ENCODE measurements at regions not wholly inside any gene's neighbourhood (a gene's known extent, or its start where the extent isn't known, plus 50 kb on each side); places are given as distances from the start of the nearest gene placed in this dataset.
"Not testable (repeated sequence)": the region's sequence is repeated elsewhere in the genome, so short reads cannot be mapped to it uniquely, and the experiment has no call there.

DNA sequence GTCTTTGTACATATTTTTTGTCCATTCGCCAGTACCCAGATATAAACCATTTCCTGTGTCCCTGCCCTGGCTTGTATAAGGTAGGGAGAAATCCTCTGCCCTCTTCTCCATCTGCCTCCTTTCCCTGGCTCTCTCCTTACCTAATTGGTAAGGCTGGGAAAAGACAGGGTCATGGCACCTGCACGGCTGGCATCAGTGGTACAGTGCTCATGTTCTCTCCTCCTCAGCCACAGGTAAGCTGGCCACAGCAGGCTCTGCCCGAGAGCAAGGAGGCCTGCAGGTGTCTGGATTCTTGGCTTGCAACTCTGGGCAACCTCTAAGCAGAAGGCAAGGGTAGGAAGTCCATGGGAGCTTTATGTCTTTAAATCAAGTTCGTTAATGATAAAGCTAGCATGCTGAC is 419.9 kb downstream of the BUD13 start:
- no peak for DNase-seq (ENCODE audit: extremely low read depth in 1 of 2, low read depth in 1 of 2)

- no peak for DNase-seq (ENCODE audit: extremely low read depth in 1 of 2, low read depth in 1 of 2)
Observed at GRCh38 chr11:116348226-116348625, 424.6 kb downstream of the BUD13 start.

- DNase-seq (ENCODE audit: extremely low read depth in 1 of 2, low read depth in 1 of 2), result no peak
Observed at GRCh38 chr11:116345575-116345974, 427.2 kb downstream of the BUD13 start.

DNA sequence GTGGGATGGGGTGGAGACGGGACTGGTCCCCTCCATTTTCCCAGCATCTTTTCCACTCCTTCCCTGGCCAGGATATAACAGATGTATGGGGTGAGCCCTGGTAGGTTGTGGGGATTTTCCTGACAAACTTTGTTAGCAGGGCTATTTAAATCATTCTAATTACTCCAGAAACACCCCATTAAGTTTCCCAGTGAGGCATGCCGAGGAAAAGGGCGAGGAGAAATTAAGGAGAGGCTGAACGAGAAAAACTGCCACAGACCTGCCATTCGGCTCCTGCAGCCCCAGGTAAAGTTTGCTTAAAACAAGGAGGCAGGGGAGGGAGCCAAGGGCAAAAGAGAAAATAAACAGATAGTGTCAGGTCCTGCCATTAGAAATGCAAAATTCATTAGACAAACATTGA is 428.2 kb downstream of the BUD13 start:
- no peak for DNase-seq (ENCODE audit: extremely low read depth in 1 of 2, low read depth in 1 of 2)

DNA sequence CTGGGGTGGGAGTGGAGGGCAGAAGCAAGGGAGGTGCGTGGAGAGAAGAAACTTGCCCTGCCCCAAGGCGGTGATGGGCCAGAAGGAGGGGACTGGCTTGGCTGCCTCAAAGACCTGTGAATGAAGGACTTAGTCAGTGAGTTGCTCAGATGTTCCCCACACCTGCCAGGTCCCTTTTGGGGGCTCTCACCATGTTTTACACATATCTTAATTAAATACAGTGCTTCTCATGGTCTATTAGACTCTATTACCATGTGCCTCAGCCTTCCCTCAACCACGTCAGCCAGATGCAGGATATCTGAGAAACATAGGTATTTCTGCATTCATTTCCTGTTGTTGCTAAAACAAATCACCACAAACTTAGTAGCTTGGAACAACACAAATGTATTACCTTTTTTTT is 429.5 kb downstream of the BUD13 start:
- DNase-seq (ENCODE audit: extremely low read depth in 1 of 2, low read depth in 1 of 2), result no peak

DNA sequence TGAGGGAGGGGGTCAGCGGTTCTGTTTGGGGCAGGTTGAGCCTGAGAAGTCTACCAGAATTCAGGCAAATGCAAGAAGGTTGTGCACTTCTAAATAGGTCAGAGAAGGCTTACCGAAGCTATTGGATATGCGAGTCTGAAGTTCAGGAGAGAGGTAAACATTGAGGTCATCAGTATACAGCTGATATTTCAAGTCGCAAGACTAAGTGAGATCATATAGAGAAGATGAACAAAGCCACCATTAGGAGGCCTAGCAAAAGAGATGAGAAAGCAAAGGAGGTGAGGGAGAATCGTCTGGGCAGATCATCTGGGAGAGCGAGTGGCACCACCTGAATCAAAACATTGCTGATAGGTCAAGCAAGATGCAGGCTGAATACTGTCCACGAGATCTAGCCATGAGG is 430.6 kb downstream of the BUD13 start:
- no peak for DNase-seq (ENCODE audit: extremely low read depth in 1 of 2, low read depth in 1 of 2)

GRCh38 chr11:116339306-116340098 is 433.3 kb downstream of the BUD13 start:
- no peak for DNase-seq (ENCODE audit: extremely low read depth in 1 of 2, low read depth in 1 of 2)

DNA sequence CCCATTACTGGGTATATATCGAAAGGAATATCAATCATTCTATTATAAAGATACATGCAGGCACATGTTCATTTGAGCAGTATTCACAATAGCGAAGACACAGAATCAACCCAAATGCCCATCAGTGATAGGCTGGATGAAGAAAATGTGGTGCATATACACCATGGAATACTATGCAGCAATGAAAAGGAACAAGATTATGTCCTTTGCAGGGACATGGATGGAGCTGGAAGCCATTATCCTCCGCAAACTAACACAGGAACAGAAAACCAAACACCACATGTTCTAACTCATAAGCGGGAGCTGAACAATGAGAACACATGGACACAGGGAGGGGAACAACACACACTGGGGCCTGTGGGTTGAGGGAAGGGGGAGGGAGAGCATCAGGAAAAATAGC is 434.3 kb downstream of the BUD13 start:
- DNase-seq (ENCODE audit: extremely low read depth in 1 of 2, low read depth in 1 of 2), result not testable (repeated sequence)

DNA sequence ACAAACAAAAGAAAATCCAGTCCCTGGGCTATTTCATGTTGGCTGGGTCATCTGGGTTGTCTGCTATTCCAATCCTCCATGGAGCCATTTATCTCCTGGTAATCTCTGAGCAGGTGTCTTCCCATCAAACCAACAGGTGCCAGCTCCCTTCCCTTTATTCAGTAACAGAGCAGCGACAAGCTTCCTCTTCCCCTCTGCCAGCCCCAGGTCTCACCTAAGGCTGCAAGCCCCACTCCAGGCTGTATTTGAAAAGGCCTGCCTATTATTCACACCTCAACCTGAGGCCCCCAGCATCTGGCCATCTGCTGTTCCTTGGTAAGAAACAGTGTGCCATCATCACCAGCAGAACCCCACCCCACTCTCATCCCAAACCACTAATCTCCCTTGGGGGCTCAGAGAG is 436.2 kb downstream of the BUD13 start:
- DNase-seq (ENCODE audit: extremely low read depth in 1 of 2, low read depth in 1 of 2), result no peak

- no peak for DNase-seq (ENCODE audit: extremely low read depth in 1 of 2, low read depth in 1 of 2)
Observed at GRCh38 chr11:116335891-116336290, 436.9 kb downstream of the BUD13 start.

- no peak for DNase-seq (ENCODE audit: extremely low read depth in 1 of 2, low read depth in 1 of 2)
Observed at GRCh38 chr11:116335078-116335477, 437.7 kb downstream of the BUD13 start.

DNA sequence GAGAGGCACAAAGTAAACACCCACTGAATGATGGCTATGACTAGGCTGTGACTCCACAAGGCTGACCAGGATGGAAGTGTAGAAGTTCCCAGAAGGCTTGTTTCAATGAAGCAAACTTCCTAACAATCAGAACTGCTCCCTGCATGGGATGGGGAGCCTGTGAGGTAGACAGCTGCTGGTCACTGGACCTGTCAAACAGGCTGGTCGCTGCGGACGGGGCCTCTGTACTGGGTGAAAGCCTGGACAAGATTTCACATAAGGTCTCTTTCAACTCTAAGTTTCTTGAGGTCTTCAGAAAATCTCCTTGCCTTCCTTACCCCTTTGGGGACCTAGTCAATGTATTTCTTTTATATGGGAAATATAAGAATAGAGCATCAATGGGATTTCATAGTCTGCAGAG is 438.2 kb downstream of the BUD13 start:
- no peak for DNase-seq (ENCODE audit: extremely low read depth in 1 of 2, low read depth in 1 of 2)

DNA sequence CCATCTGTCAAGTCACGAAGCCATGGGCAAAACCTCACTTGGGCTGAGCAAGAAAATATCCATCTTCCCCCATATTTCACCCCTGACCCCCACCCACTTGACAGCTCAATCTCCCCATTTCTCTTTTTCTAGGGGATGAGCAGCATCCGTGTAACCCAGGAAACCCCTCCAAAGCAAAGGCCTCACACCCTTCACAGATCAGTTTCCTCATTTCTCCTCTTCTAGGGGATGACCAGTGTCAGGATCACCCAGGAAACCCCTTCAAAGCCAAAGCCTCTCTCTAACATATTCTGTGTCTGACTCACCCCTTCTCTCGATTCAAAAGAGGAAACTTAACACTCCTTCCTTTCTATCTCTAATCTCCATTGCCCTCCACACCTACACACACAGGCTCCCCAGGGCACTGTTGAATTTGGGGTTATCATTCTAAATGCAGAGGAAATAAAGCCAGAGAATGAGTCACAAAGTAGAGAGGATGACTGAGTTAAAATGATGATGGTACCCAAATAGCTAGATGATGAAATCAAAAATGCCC is 439.7 kb downstream of the BUD13 start:
- no peak for DNase-seq (ENCODE audit: extremely low read depth in 1 of 2, low read depth in 1 of 2)

- DNase-seq (ENCODE audit: extremely low read depth in 1 of 2, low read depth in 1 of 2), result no peak
Observed at GRCh38 chr11:116332391-116332790, 440.4 kb downstream of the BUD13 start.

GRCh38 chr11:116331381-116331780 is 441.4 kb downstream of the BUD13 start:
- no peak for DNase-seq (ENCODE audit: extremely low read depth in 1 of 2, low read depth in 1 of 2)

GRCh38 chr11:116330439-116331185 is 442.2 kb downstream of the BUD13 start:
- no peak for DNase-seq (ENCODE audit: extremely low read depth in 1 of 2, low read depth in 1 of 2)

DNA sequence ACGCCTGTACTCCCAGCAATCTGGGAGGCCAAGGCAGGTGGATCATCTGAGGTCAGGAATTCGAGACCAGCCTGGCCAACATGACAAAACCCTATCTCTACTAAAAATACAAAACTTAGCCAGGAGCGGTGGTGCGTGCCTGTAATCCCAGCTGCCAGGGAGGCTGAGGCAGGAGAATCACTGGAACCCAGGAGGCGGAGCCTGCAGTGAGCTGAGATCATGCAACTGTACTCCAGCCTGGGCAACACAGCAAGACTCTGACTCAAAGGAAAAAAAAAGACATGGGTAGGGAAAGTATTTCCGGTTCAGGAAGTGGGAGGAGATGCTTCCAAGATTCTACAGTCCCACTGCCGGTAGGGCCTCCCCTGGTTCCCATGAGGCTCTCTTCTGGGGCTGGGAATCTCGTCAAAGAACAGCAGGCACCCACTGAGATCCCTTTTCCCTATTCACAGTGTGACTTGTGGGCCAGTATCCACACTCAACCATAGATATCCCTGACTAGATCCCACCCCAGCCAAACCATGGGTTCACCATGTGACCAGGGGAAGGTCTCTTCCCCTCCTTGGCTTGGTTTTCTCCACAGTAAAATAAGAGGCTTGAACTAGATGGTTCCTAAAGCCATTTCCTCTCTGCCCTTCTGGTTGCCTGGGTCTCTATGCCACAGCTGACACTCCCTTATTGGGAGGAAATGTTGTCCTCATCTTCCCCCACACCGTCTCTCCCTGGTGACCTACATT is 443.3 kb downstream of the BUD13 start:
- no peak for DNase-seq (ENCODE audit: extremely low read depth in 1 of 2, low read depth in 1 of 2)

GRCh38 chr11:116328851-116329250 is 443.9 kb downstream of the BUD13 start:
- no peak for DNase-seq (ENCODE audit: extremely low read depth in 1 of 2, low read depth in 1 of 2)

GRCh38 chr11:116328391-116328790 is 444.4 kb downstream of the BUD13 start:
- DNase-seq (ENCODE audit: extremely low read depth in 1 of 2, low read depth in 1 of 2), result no peak

DNA sequence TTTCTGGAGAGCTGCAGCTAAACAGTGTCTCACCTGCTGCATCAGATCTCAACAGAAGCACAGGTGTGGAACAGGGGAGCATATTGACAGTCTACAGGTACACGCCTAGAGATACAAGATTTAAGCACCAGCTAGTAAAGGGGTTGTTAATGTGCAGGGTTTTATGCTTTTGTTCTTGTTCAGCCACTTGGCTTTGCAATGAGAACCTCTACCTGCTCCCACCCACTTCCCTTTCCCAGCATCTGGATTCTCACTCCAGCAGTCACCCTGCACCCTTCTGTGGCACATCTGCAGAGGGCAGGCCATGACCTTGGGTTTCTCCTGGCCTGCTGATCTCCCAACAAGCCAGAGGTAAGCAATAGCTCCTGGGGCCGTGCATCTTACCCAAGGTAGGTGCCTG is 446.6 kb downstream of the BUD13 start:
- DNase-seq (ENCODE audit: extremely low read depth in 1 of 2, low read depth in 1 of 2), result no peak

DNA sequence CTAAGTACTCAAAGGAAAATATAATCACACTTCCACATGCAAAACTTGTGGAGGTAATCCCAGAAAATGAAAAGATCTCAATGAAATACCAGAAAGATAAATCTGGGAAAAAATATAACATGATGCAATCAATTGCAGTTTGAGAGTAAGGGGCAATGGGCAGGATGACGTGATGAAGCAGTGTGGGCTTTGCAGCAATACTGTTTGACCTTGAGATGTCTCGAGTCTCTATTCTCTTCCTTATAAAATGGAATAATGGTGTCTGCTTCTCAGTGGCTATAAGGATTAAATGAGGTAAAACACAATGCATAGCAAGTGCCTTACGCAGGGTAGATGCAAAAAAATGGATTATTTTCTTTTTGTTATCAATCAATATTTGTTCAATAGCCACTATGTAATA is 447.5 kb downstream of the BUD13 start:
- DNase-seq (ENCODE audit: extremely low read depth in 1 of 2, low read depth in 1 of 2), result no peak

Measured in activated CD8-positive, alpha-beta memory T cell treated with anti-CD3 and anti-CD28 coated beads for 1 hour (primary cell).